ENCODE measurements at regions not wholly inside any gene's neighbourhood (a gene's known extent, or its start where the extent isn't known, plus 50 kb on each side); places are given as distances from the start of the nearest gene placed in this dataset.

- Histone ChIP-seq H3K27me3 (ENCODE audit: control insufficient read depth in 2 of 2, insufficient read depth in 2 of 2, low read length in 2 of 2) (no peaks in the 10 kb centered on the region), H3K36me3 (replicated peaks in 1 of 2; ENCODE audit: control insufficient read depth in 1 of 2, insufficient read depth in 2 of 2, low read length in 2 of 2) (no peaks in the 10 kb centered on the region), H3K4me2 (replicated peaks; ENCODE audit: extremely low read depth, low read length, poor library complexity, severe bottlenecking) (no peak overlapping the region), H4K20me1 (ENCODE audit: insufficient read depth, low read length) (no peaks in the 10 kb centered on the region), H3K79me2 (ENCODE audit: insufficient read depth, low read length) (no peaks in the 10 kb centered on the region), H3K27ac (ENCODE audit: low read depth in 1 of 2, low read length in 2 of 2) (no peak overlapping the region), H2AFZ (ENCODE audit: insufficient read depth, low read depth, low read length, poor library complexity, severe bottlenecking) (no peak overlapping the region), H3K9me3 (replicated peaks in 1 of 2; ENCODE audit: control insufficient read depth in 1 of 2, insufficient read depth in 1 of 2, low read length in 2 of 2) (no peaks in the 10 kb centered on the region), H3K9ac (ENCODE audit: insufficient read depth, low read length, poor library complexity, severe bottlenecking) (no peak overlapping the region), H3K4me1 (ENCODE audit: control insufficient read depth in 1 of 2, insufficient read depth in 2 of 2, low read length in 2 of 2) (no peaks in the 10 kb centered on the region), H3K4me3 (replicated peaks in 1 of 3; ENCODE audit: low read depth in 2 of 3, low read length in 3 of 3) (no peak overlapping the region)
- no peak overlapping the region for H3K27ac Mint-ChIP-seq
- TF ChIP-seq CTCF (IDR thresholded peaks at IDR 0.05): no peak
- peaks cover 5% of the 10 kb centered on the region for H3K4me1 Mint-ChIP-seq
- no peak overlapping the region for H3K4me3 Mint-ChIP-seq
- no peaks in the 10 kb centered on the region for H3K36me3 Mint-ChIP-seq
- H3K9me3 Mint-ChIP-seq: no peaks in the 10 kb centered on the region
- H3K27me3 Mint-ChIP-seq (ENCODE audit: low read depth in 3 of 3): peaks cover 2 to 6% (median 4%) of the 10 kb centered on the region in 3 donors
- DNase-seq: no peak
- intact Hi-C loops (cut with micrococcal nuclease): no loop called here
- WGBS (ENCODE audit: insufficient coverage): 91% methylated on average over 4 of the region's 5 CpGs
These were observed 349.4 kb upstream of the MAP3K7 start for GRCh38 chr6:90936286-90936685.

GRCh38 chr6:90934966-90935365, 348.1 kb upstream of the MAP3K7 start:
- TF ChIP-seq CTCF (IDR thresholded peaks at IDR 0.05): no peak
- DNase-seq: no peak
- Mint-ChIP-seq H3K4me3 (no peak overlapping the region), H3K27me3 (ENCODE audit: low read depth in 3 of 3) (peaks cover 3 to 6% (median 4%) of the 10 kb centered on the region in 3 donors), H3K4me1 (no peaks in the 10 kb centered on the region), H3K9me3 (no peaks in the 10 kb centered on the region), H3K36me3 (no peaks in the 10 kb centered on the region), H3K27ac (no peak overlapping the region)
- Histone ChIP-seq H3K36me3 (replicated peaks in 1 of 2; ENCODE audit: control insufficient read depth in 1 of 2, insufficient read depth in 2 of 2, low read length in 2 of 2) (no peaks in the 10 kb centered on the region), H3K79me2 (ENCODE audit: insufficient read depth, low read length) (no peaks in the 10 kb centered on the region), H4K20me1 (ENCODE audit: insufficient read depth, low read length) (no peaks in the 10 kb centered on the region), H3K4me3 (replicated peaks in 1 of 3; ENCODE audit: low read depth in 2 of 3, low read length in 3 of 3) (no peak overlapping the region), H3K27ac (ENCODE audit: low read depth in 1 of 2, low read length in 2 of 2) (no peak overlapping the region), H3K4me1 (ENCODE audit: control insufficient read depth in 1 of 2, insufficient read depth in 2 of 2, low read length in 2 of 2) (no peaks in the 10 kb centered on the region), H2AFZ (ENCODE audit: insufficient read depth, low read depth, low read length, poor library complexity, severe bottlenecking) (no peak overlapping the region), H3K9ac (ENCODE audit: insufficient read depth, low read length, poor library complexity, severe bottlenecking) (no peak overlapping the region), H3K27me3 (ENCODE audit: control insufficient read depth in 2 of 2, insufficient read depth in 2 of 2, low read length in 2 of 2) (no peaks in the 10 kb centered on the region), H3K4me2 (replicated peaks; ENCODE audit: extremely low read depth, low read length, poor library complexity, severe bottlenecking) (no peak overlapping the region), H3K9me3 (replicated peaks in 1 of 2; ENCODE audit: control insufficient read depth in 1 of 2, insufficient read depth in 1 of 2, low read length in 2 of 2) (no peaks in the 10 kb centered on the region)
- intact Hi-C loops (cut with micrococcal nuclease): no loop called here
- no CpG with 5 or more reads among the region's 7 CpGs for WGBS (ENCODE audit: insufficient coverage)
